HG03521 (cell line): ENCODE measurements at regions not wholly inside any gene's neighbourhood (a gene's known extent, or its start where the extent isn't known, plus 50 kb on each side); places are given as distances from the start of the nearest gene placed in this dataset.

Experiments
- ATAC-seq: cut with Tn5 transposase; IDR thresholded peaks from one replicate; pipeline ENCODE4 v1.9.1; 2021; ENCODE audit warnings: mild to moderate bottlenecking, moderate library complexity; ENCODE audit not compliant: unreplicated experiment

DNA sequence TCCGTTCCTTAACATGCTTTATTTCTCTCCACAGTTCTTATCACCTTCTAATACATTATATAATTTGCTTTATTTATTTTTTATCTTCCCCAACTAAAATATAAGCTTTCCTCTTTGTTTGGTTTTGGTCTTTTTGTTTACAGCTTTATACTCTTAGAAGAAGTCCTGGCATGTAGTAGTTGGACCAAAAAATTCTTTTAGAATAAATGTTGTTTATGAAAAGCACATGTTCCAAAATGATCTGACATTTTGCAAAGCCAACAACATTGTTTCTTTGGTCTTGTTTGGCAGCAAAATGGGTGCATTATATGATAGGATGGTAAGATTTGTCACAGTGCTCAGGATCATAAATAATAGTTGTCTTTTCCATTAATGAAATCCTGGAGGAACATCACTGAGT, 312.5 kb downstream of the LRIG3 start:
- ATAC-seq, result no peak

DNA sequence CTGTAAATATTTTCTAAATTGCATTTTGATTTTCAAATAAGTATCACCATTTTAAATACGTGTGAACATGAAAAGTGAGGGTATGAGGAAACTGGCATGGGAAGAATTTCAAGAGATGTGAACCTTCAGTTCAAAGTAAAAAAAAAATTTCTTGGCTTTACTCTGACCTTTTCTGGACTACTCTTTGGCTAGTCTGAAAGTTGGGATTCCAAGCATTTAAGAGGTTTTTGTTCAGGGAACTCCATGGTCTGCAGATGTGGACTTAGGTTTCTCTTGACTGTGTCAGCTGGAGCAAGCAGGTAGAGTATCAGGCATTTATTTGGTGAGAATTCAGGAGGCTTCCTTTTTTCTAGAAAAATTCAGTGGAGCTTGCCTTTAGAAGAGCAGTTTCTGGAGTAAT, 311.6 kb downstream of the LRIG3 start:
- no peak for ATAC-seq

DNA sequence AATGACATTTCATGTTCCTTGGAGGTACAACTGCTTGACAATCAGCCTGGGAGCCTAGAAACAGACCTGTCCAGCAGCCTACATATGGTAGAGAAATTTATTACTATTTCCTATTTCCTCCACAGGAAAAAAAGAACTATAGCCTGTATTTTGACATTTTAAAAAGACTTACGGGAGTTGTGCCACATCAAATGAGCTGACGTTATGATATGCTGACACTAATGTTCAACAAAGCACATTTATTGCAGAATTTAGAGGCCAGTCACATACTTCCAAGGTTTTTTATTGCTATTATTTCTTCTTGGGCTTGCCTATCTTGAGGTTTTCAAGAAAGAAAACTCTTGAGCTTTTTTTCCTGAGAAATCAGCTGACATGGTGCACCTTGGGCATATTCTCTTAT, 305.3 kb downstream of the LRIG3 start:
- ATAC-seq, result no peak

DNA sequence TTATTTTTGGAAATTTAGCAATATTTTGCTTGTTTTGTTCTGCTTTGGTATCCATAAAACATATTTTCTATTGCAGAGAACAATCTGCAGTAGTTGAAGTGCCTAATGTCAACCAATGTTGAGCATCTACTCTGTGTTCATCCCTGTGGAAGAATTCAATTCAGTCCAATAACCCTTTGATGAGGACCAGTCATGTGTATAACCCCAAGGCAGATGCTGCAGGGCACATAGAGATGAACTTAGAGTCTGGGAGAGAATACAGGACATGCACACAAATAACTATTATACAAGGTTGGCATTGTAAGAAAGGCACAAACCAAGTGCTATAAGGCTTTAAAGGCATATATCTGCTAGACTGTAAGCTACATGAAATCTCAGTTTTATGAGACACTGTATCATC, 304.7 kb downstream of the LRIG3 start:
- ATAC-seq, result no peak

DNA sequence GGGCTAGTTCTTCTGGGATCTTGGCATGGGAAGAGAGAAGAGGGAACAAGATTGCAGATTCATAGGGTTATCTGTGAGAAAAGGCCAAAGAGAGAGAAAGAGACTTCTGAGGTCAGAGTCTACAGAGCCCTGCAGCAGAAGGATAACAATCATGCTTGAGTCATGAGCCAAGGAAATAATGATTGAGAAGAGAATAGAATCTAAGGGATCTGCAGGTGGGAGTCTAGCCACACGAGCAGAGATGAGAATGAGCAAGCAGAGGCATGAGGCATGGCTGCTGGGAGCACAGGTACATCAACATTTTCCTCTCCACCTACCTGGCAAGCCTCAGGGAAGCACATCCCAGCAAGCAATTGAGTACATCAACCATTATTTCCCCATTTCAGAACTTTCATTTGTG, 303.7 kb downstream of the LRIG3 start:
- ATAC-seq, result no peak

DNA sequence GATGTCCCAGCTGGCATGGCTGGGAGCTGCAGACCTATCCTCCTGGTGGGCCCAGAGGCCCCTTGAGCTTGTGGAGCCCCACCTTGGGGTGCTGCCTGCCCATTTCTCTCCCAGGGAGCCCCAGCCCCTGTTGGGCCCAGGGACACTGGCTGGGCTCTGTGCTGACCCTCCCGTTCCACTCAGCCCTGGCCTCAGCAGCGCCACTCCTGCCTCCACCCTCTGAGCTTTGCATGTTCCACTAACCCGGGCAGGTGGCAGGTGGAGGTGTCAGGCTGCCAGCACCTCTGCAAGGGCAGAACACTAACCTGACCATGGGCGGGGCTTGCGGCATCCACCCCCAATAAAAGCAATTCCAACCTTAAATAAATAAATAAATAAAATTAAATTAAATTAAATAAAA, 299.2 kb downstream of the LRIG3 start:
- no peak for ATAC-seq

DNA sequence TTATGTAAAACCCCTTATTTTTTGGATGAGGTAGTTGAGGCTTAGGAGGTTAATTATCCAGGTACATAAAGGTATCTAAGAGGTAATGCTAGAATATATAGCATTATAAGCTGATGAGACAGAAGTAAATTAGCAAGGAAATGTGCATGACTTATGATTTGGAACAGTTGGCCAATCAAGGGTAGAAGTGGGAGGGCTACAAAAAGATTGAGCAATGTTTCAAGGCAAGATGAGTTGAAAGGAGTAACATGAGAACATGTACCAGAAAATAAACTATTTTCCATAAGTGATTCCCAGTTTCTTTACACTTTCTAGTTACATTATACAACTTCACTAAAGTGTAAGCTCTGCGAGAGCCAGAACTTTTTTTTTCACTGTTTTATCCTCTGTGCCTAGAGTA, 290.9 kb downstream of the LRIG3 start:
- ATAC-seq, result no peak

DNA sequence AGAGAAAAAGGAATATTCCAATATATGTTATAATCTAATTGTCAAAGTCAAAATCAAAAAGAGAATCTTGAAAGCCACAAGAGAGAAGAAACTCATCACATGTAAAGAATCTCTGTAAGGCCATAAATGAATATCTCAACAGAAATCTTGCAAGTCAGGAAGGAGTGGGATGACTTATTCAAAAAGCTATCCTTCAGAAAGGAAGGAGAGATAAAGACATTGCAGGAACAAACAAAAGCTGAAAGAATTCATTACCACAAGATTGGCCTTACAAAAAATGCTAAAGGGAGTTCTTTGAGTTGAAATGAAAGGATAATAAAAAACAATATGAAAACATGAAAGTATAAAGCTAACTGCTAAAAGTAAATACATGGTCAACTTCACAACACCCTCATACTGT, 286.8 kb downstream of the LRIG3 start:
- no peak for ATAC-seq

DNA sequence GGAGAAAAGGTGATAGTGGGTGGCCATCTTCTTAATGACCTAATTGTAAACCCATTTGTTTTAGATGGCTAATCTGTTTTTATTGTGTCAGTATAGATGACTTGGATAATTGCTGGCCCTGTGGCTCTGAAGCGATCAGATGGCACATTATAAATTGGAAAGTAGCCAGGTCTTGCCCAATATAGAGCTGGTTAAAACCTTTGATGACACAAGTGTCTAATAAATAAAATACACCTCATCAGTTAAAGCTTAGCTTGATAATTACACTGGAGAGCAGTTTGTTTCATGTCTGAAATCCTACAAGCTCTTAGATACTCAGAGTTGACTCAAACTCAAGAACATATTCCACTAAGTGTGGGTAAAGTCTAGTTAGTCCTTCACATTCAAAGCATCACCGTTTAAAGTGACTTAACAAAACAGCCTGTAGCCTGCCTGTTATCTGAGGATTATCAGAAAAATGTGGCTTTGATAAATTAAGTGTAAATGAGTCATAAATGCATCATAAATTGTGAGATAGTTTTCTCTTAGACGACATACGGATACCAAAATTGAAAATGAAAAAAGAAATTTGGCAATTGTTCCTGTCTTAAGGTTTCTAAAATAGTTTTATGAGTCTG, 280.9 kb downstream of the LRIG3 start:
- ATAC-seq, result no peak

DNA sequence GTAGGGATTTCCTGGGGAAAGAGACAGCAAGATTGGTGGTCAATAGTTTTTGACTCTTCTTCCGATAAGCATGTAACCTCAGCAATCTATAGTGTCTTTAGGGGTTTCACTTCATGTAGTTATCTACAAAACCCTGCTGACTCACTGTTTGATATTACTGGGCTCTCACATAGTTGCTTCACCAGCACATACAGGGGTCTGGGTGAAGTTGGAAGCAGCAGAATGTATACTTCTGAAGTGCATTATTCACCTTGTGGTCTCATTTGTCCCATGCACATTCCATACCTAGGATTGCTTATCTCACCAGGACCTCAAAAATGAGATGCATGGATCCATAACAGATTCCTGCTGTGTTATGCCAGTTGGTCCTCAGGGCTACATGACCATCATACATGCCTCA, 280.0 kb downstream of the LRIG3 start:
- ATAC-seq, result no peak

DNA sequence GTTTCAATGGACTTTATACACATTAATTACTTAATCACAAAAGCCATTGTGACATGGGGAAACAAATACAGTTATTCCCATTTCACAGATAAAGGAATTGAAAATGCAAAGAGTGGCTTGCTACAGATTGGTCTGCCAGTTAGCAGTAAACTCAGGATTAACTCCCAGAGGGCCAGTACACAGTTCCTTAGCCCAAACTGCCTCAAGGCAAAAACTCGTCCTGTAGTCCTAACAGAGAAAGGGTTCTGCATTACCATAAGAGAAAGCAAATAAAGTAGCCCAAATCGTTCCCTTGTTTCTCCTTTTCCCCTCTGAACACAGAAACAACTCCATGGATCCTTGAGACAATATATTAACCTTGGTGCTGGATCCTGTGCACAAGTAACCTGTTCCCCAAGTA, 274.4 kb downstream of the LRIG3 start:
- no peak for ATAC-seq

DNA sequence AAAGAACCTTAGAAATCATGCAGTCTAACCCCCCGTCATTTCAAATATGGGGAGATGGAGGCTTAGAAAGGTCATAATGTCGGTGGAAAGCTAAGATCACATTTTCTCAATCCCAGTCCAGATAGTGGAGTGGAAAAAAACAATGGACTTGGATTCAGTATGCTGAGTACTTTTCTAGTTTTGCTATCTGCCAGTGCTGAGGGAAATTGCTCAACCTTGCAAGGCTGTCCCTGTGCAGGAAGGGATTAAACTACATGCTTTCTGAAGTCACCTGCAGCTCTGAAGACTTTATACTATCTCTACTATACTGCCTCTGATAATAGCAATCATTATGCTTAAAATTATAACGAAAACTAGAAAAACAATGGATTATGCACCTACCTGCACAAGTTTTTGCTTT, 272.8 kb downstream of the LRIG3 start:
- ATAC-seq, result no peak

DNA sequence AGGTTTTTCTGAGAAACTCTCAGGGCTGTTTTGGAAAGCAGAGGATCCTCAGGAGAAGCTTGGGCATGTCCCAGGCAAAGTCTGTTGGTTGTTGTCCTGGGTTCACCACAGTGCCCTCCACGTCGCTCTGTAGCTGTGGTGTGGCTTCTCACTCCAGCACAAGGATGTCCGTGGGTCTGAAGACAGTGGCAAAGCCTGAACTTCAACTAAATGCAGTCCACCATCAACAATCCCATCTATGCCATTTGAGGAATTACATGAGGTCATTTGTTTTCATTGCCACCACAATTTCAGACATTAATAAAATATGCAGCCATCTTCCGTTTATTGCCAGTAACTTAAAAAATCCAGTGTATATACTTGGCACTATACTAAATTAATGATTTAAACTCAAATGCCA, 272.1 kb downstream of the LRIG3 start:
- no peak for ATAC-seq

DNA sequence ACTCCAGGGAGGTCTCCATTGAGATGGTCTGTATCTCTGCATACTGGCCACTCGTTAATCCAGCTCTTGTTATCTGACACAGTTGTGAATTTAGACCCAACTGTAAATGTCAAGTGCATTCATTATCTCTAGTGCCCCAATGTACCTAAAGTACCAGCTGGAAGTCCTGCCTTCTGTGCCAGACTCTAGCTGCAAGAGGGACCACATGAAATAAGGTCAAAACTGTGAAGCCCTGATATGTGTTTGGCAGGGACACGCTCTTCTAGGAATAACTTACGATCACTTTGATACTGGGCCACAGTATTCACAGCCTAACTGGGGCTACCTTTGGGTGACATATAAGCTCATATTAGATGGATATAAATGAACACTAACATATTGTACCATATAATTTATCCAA, 268.5 kb downstream of the LRIG3 start:
- ATAC-seq, result no peak

DNA sequence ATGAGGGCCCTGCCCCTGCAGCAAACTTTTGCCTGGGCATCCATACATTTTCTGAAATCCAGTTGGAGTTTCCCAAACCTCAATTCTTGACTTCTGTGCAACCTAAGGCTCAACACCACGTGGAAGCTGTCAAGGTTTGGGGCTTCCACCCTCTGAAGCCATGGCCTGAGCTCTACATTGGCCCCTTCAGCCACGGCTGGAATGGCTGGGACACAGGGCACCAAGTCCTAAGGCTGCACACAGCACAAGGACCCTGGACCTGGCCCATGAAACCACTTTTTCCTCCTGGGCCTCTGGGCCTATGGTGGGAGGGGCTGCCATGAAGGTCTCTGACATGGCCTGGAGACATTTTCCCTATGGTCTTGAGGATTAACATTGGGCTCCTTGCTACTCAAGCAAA, 266.3 kb downstream of the LRIG3 start:
- ATAC-seq, result no peak

DNA sequence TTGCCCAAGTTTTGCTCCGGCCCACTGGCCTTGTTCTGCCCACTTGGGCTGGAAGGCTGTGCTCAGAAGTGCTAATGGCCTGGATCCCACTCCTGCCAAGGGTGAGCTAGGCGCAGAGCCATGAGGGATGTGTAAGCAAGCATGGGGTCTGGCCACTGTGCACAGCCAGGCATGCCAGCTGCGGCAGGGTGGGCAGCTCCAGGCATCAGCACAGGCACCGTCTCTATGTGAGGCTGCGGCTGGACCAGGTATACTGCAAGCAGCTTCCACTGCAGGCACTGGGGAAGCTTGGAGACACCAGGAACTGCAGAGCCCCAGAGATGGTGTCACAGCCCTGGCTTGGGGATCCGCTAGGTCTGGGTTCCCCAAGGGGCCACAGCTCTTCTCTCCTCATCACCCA, 264.9 kb downstream of the LRIG3 start:
- no peak for ATAC-seq

DNA sequence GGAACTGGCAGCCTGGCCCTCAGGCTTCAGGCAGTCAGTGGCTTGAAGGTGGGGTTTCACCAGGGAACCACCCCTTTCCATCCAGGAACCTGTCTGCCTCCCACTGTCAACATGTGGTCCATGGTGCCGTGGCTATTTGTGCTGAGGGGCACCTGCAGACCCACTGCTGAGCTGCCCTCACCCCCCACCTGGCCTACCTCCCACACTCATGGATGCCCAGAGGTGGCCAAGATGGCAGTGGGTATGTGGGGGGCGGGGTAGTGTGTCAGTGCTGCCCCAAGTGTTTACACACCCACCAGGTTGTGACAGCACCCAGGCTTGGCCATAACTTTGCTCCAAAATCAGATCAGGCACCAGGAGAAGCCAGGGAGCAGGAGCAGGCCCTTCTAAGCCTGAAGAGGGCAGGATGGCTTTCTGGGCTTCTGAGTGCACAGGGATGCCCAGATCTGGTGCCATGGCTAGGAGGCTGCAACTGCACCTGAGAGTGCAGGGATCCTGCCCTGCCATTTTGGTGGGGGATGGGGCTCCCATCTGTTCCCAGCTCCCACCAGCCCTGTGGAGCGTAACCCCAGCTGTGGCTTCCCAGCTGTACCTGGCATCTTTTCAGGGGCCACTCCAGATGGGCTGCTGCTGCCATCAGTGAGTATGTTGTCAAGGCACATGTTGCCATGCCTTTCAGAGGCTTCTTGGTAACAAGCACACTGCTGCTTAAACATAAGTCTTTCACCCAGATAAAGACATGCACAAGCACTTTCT, 263.9 kb downstream of the LRIG3 start:
- ATAC-seq, result no peak

DNA sequence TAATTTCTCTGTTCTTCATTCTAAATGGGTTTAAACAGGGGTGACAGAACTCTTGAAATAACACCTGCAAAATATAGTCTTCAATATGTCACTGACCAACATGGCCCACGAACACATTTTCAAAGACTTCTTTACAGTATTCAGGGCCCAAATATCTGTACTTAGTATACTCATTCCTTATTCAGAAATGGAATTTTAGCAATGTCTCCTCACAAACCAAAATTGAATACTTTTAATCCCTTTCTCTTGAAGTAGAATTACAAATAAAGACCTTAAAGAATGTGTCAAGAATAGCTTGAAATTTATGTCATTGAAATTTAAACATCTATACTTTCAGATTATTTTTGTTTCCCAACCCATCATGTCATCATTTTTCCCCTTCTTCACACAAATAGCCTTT, 263.1 kb downstream of the LRIG3 start:
- no peak for ATAC-seq

DNA sequence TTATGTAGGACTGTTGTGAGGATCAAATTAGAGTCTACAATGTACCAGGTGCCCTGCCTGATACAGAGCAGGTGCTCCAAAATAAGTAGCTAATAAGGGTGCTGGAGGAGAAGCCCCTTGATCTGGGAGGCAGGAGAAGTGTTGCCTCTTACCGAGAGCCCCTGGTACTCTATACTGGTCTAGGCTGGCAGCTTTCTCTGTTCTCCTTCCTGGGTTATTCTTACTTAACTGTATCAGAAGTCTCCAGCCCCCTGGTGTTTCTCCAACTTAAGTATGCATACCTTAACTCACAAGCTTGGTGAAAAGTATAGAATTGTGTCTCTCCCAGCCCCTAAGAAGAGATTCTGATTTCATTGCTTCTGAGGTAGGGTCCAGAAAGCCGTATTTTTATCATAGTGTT, 254.9 kb downstream of the LRIG3 start:
- no peak for ATAC-seq

DNA sequence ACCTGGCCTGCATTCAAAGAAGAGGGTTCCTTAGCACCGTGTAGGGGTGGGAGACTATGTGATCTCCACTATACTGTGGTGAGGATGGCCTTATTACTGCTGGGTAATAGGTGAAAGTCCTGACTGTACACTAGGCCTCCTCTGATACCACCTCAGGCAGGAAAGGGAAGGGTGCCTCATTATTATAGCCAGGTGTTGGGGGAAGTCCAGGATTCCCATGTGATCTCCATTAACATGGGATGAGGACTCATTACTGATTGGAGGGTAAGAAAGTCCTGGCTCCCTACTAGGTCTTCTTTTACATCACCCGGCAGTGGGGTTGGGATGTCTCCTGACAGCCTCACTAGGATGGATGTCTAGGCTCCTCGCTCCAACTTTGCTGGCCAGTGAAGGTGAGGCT, 252.1 kb downstream of the LRIG3 start:
- no peak for ATAC-seq

DNA sequence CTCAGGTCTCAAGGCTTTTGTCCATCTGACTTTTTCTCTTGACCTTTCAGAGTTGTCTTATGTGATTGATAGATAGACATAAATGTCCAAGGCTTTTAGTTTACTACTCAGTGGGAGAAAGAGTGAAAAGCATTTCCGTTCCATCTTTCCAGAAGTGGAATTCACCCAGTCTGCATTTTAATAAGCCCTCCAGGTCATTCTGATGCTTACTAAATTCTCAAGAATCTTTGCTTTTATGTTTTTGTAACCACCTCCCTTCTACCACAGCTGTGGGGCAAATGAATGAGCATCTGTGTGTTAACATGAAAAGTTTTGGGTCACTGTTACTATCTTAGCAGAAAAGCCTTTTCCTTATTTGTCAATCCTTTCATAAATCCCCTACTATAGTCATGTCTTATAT, 251.4 kb downstream of the LRIG3 start:
- ATAC-seq, result no peak

DNA sequence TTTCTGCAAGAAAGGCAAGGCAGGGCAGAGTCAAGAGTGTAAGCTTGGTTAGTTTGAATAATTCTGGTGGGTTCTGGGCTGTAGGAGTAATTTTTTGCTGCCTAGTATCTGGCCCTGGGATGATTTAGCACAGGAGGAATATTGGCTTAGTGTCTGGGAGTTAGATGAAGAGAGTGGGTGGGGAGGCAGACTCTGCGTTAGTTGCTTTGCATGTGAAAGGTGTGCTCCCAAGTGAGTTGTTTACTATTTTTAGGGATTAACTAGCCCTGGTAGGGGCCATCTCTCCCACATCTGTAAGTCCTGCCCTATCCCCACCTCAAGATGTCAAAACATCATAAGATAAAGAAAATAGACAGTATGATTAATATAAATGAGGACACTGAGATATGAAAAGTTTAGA, 249.7 kb downstream of the LRIG3 start:
- no peak for ATAC-seq

DNA sequence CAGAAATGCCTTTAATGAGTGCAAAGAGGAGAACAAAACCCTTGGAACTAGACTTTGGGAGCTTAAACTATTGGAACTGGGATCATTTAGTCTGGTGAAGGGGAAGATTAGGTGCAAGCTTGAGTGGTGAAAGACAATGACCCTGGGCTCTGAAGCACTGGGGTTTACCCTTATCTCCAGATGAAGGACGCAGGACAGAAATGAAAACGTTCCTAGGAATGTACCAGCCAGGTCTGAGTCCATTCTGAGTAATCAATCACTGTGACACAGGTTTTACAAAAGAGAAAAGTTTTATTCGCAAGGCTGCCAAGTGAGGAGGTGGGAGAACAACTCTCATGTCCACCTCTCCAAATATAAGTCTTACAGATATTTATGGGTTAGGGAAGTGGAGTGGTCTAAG, 249.1 kb downstream of the LRIG3 start:
- ATAC-seq, result no peak
